ENCODE measurements at regions not wholly inside any gene's neighbourhood (a gene's known extent, or its start where the extent isn't known, plus 50 kb on each side); places are given as distances from the start of the nearest gene placed in this dataset.

DNA sequence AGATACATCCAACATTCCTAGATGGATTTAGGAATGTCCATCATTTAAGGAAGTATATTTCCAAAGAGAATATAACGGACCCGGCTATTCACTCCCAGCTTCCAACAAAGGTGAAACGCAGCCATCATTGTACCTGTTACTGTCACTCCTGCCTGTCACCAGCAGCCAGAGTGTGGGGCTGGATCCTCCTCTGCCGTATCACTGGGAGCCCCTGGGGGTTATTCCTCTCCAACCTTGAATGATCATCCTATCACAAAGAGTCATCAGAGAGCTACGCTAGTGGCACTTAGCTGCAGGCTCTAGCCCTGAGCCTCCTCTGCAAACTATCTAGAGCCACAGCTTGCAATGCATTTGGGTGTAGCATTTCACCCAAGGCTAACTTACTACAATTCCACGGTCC, 73.6 kb upstream of the NHSL1 start:
- POLR2A ChIA-PET, result interaction anchor here (0.9 to 1.9 kb wide), 5 partner anchors 9 to 199 kb away, joined by 3 to 9 read pairs (median 5); no protein-coding TSS in a partner anchor
- TF ChIP-seq FOXK2 (IDR thresholded peaks at IDR 0.05) (no peak), ELF4 (IDR thresholded peaks at IDR 0.05) (no peak), ZNF384 (IDR thresholded peaks at IDR 0.05) (no peak), ARNT (IDR thresholded peaks at IDR 0.05) (no peak), HDGF (IDR thresholded peaks at IDR 0.05; ENCODE audit: borderline replicate concordance) (no peak)
- CTCF ChIA-PET, result interaction anchor here (0.7 to 1.0 kb wide), 2 partner anchors 15 to 62 kb away, joined by 3 to 4 read pairs; no protein-coding TSS in a partner anchor
- no peak for DNase-seq (ENCODE audit: extremely low spot score)

DNA sequence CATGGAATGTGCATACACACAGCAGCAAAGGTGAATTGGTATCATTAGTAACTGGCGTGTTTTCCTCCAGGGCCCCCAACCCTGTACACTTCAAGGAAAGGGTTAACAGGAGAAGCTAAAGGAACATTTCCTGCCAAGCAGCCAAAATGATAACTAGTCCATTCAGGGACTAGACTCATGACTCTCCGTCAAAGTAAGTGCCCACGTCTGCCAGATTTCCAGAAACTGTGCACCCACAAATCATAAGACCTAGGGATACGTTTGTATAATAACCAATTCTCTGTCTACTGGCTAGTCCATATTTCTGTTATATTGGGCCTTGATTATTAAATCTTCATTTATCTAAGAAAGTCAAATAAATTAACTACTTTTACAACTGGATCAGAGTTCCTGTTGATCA, 76.0 kb upstream of the NHSL1 start:
- no peak for DNase-seq (ENCODE audit: extremely low spot score)
- no peak for TF ChIP-seq HDGF (IDR thresholded peaks at IDR 0.05; ENCODE audit: borderline replicate concordance)
- no peak for TF ChIP-seq ARNT (IDR thresholded peaks at IDR 0.05)
- no peak for TF ChIP-seq L3MBTL2 (conservative IDR thresholded peaks at IDR 0.05)
- TF ChIP-seq BHLHE40 (IDR thresholded peaks at IDR 0.05; ENCODE audit: borderline replicate concordance), result no peak
- TF ChIP-seq FOXA1 (IDR thresholded peaks at IDR 0.05), result no peak
- POLR2A ChIA-PET, result interaction anchor here (1.1 kb wide), 2 partner anchors 10 to 197 kb away, joined by 3 read pairs; no protein-coding TSS in a partner anchor
- CTCF ChIA-PET, result interaction anchor here (0.6 kb wide), 1 partner anchor 425 kb away, joined by 4 read pairs; no protein-coding TSS in a partner anchor

DNA sequence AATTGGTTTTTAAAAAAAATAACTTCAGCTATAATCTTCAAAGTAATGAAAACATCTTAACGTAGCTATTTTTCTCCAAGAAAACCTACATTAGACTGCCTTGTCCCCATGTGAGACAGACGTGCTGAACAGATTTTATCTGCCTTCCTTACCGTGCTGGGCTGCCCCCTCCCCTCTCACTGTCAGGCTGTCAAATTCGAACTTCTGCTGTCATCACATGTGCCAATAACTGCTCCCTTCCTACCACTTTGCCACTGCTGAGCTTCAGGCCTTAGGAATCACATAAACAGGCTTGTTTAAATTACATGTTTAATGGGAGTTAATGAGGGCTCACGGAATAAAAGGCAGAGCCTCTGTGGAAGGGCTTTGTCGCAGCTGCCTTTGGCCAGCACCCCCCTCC, 77.0 kb upstream of the NHSL1 start:
- DNase-seq (ENCODE audit: extremely low spot score), result no peak
- ChIA-PET CTCF (no interaction called here), POLR2A (interaction anchor here (1.1 to 1.7 kb wide), 2 partner anchors 196 to 197 kb away, joined by 3 to 7 read pairs; partner anchors contain the start of gene CCDC28A)
- no peak for TF ChIP-seq FOXM1 (IDR thresholded peaks at IDR 0.05; ENCODE audit: borderline replicate concordance)
- TF ChIP-seq CTBP1 (IDR thresholded peaks at IDR 0.05; ENCODE audit: borderline replicate concordance), result no peak
- TF ChIP-seq ARNT (IDR thresholded peaks at IDR 0.05), result no peak
- TF ChIP-seq HDGF (IDR thresholded peaks at IDR 0.05; ENCODE audit: borderline replicate concordance), result no peak
- 0 out of 2 replicates have a peak, but pooled peaks have one; percentile 29 for TF ChIP-seq L3MBTL2 (conservative IDR thresholded peaks at IDR 0.05)
- no peak for TF ChIP-seq FOXA1 (IDR thresholded peaks at IDR 0.05)
- TF ChIP-seq ELF4 (IDR thresholded peaks at IDR 0.05), result no peak
- no peak for TF ChIP-seq LEF1 (IDR thresholded peaks at IDR 0.05; ENCODE audit: borderline replicate concordance)
- no peak for TF ChIP-seq NFRKB (IDR thresholded peaks at IDR 0.05)
- no peak for TF ChIP-seq FOXK2 (IDR thresholded peaks at IDR 0.05)
- no peak for TF ChIP-seq BHLHE40 (IDR thresholded peaks at IDR 0.05; ENCODE audit: borderline replicate concordance)
- TF ChIP-seq, protein P1, sequence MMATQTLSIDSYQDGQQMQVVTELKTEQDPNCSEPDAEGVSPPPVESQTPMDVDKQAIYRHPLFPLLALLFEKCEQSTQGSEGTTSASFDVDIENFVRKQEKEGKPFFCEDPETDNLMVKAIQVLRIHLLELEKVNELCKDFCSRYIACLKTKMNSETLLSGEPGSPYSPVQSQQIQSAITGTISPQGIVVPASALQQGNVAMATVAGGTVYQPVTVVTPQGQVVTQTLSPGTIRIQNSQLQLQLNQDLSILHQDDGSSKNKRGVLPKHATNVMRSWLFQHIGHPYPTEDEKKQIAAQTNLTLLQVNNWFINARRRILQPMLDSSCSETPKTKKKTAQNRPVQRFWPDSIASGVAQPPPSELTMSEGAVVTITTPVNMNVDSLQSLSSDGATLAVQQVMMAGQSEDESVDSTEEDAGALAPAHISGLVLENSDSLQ (IDR thresholded peaks at IDR 0.05), result peak; percentile 77
- no peak for TF ChIP-seq SP1 (IDR thresholded peaks at IDR 0.05)
- no peak for TF ChIP-seq TARDBP (IDR thresholded peaks at IDR 0.05)
- no peak for TF ChIP-seq SUZ12 (IDR thresholded peaks at IDR 0.05)
- no peak for TF ChIP-seq ZNF384 (IDR thresholded peaks at IDR 0.05)

DNA sequence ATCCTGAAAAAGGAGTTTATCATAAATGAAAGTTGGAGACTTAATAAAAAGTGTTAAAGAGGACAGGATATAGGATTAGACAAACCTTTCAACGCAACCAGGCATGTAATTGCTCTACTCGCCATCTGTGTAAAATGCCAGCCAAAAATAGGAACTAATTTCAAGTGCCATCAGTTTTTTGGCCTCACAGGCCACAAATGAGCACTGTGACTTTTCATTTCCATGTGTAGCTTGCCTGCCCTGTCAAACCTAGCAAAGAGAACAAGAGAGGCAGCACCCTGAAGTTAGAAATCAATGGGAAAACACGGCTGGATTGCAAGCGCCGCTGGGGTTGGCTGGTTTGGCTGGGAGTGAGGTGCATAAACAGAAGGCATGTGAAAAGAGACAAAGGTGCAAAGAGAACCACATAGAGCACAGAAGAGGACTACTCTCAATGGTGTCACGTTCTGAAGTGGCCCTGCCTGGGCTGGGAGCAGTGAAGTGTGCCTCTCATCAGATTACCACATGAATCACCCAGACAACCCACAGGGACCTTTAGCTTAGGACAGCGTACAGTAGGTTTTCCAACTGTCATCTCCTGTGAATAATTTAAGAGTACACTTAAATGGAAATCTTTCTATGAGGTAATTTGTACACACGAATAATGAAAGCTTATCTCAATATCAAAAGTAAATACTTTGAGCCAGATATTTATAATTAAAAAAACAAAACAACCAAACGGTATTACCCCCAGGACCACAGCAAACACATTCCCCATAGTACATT, 78.0 kb upstream of the NHSL1 start:
- POLR2A ChIA-PET, result interaction anchor here (1.7 kb wide), 1 partner anchor 196 kb away, joined by 7 read pairs; the partner anchor contains the start of gene CCDC28A
- DNase-seq (ENCODE audit: extremely low spot score), result peak; percentile 54
- no peak for TF ChIP-seq FOXA1 (IDR thresholded peaks at IDR 0.05)
- TF ChIP-seq LEF1 (IDR thresholded peaks at IDR 0.05; ENCODE audit: borderline replicate concordance), result no peak
- no peak for TF ChIP-seq L3MBTL2 (conservative IDR thresholded peaks at IDR 0.05)
- TF ChIP-seq, protein P1 (IDR thresholded peaks at IDR 0.05), result peak; percentile 79
- TF ChIP-seq NFRKB (IDR thresholded peaks at IDR 0.05), result no peak
- no peak for TF ChIP-seq FOXM1 (IDR thresholded peaks at IDR 0.05; ENCODE audit: borderline replicate concordance)
- TF ChIP-seq TARDBP (IDR thresholded peaks at IDR 0.05), result no peak
- CTCF ChIA-PET, result no interaction called here

DNA sequence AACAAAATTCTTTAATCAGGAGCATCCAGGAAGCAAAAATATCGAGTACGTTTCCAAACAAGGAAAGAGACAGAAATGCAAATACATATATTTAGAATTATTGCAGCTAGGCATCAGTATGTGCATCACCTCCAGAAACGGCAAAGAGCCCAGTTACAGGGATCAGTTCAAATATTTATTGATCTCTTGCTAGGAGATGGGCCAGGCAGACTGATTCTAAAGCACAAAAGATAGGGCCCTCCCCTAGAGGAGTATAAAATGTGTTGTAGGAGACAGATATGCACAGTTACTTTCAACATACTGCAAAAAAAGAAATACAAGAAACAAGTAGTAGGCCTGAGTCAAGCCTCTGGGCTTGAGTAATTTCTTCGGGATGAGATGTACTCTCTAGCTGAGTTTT, 80.7 kb upstream of the NHSL1 start:
- ChIA-PET POLR2A (no interaction called here), CTCF (no interaction called here)
- no peak for TF ChIP-seq FOXM1 (IDR thresholded peaks at IDR 0.05; ENCODE audit: borderline replicate concordance)
- TF ChIP-seq TARDBP (IDR thresholded peaks at IDR 0.05), result no peak
- TF ChIP-seq SUZ12 (IDR thresholded peaks at IDR 0.05), result no peak
- TF ChIP-seq, protein P1 (IDR thresholded peaks at IDR 0.05), result no peak
- TF ChIP-seq FOXA1 (IDR thresholded peaks at IDR 0.05), result no peak
- no peak for TF ChIP-seq BHLHE40 (IDR thresholded peaks at IDR 0.05; ENCODE audit: borderline replicate concordance)
- TF ChIP-seq ARNT (IDR thresholded peaks at IDR 0.05), result no peak
- no peak for TF ChIP-seq NFRKB (IDR thresholded peaks at IDR 0.05)
- no peak for TF ChIP-seq ELF4 (IDR thresholded peaks at IDR 0.05)
- DNase-seq (ENCODE audit: extremely low spot score), result no peak

DNA sequence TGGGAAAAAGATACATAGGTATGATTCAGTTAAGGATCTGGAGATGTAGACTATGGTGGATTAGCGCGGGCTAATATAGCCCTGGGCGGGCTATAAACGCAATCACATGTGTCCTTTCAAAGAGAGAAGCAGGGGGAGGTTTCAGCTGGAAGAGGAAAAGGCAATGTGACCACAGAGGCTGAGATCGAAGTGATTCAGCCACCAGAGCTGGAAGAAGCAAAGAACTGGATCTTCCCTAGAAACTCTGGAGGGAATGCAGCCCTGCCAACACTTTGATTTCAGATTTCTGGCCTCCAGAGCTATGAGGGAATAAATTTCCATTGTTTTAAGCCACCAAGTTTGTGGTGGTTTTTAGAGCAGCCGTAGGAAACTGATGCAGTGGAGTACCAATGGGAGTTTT, 81.5 kb upstream of the NHSL1 start:
- no peak for DNase-seq (ENCODE audit: extremely low spot score)
- ChIA-PET CTCF (interaction anchor here (0.5 to 0.7 kb wide), 2 partner anchors 10 to 11 kb away, joined by 3 read pairs; no protein-coding TSS in a partner anchor), POLR2A (no interaction called here)
- no peak for TF ChIP-seq SUZ12 (IDR thresholded peaks at IDR 0.05)
- TF ChIP-seq BHLHE40 (IDR thresholded peaks at IDR 0.05; ENCODE audit: borderline replicate concordance), result no peak
- TF ChIP-seq L3MBTL2 (conservative IDR thresholded peaks at IDR 0.05), result no peak
- TF ChIP-seq SP1 (IDR thresholded peaks at IDR 0.05), result no peak
- TF ChIP-seq FOXK2 (IDR thresholded peaks at IDR 0.05), result no peak
- TF ChIP-seq ELF4 (IDR thresholded peaks at IDR 0.05), result no peak
- TF ChIP-seq ZNF384 (IDR thresholded peaks at IDR 0.05), result no peak
- TF ChIP-seq LEF1 (IDR thresholded peaks at IDR 0.05; ENCODE audit: borderline replicate concordance), result no peak
